ENCODE measurements at regions not wholly inside any gene's neighbourhood (a gene's known extent, or its start where the extent isn't known, plus 50 kb on each side); places are given as distances from the start of the nearest gene placed in this dataset.

- TF ChIP-seq SIRT6 (IDR thresholded peaks at IDR 0.05; ENCODE audit: low read length) (no peak), SIX5 (IDR thresholded peaks at IDR 0.05; ENCODE audit: low read depth, low read length) (no peak), TAF1 (IDR thresholded peaks at IDR 0.05; ENCODE audit: low read depth, low read length) (no peak), SUZ12 (IDR thresholded peaks at IDR 0.05; ENCODE audit: low read length) (0 out of 2 replicates have a peak, but pooled peaks have one; percentile 22), E2F6 (IDR thresholded peaks at IDR 0.05) (no peak), CHD1 (IDR thresholded peaks at IDR 0.05; ENCODE audit: low read depth, low read length) (no peak), EGR1 (IDR thresholded peaks at IDR 0.05; ENCODE audit: borderline replicate concordance, low read depth, low read length) (no peak), TAF7 (optimal IDR thresholded peaks at IDR 0.05; ENCODE audit: borderline replicate concordance, low read depth, low read length) (no peak)
- Histone ChIP-seq H4K20me1 (replicated peaks in 1 of 2; ENCODE audit: control insufficient read depth in 1 of 2, insufficient read depth in 2 of 2, low read length in 2 of 2) (peaks cover 0 to 5% of the 10 kb centered on the region in 2 experiments), H2BK5ac (ENCODE audit: low read depth, low read length) (peak overlapping the region; percentile 18; the same call in 1 of the 2 replicates), H2BK12ac (ENCODE audit: low read depth, low read length) (0 out of 2 replicates have a peak overlapping the region, but pooled peaks have one; percentile 6), H3K9me3 (ENCODE audit: insufficient read depth in 2 of 2, low read depth in 1 of 2, low read length in 1 of 2) (peaks cover 6 to 18% of the 10 kb centered on the region in 2 experiments; a peak in 2 of 4 replicates), H3K18ac (ENCODE audit: extremely low read depth, low read length) (no peak overlapping the region), H3K56ac (replicated peaks; ENCODE audit: insufficient read length, low read depth, low read length) (no peak overlapping the region), H2AFZ (ENCODE audit: low read length) (no peak overlapping the region), H3K4me1 (replicated peaks in 1 of 4; ENCODE audit: control insufficient read depth in 3 of 4, insufficient read depth in 4 of 4, low read length in 3 of 4) (no peaks in the 10 kb centered on the region; a peak in 1 of 7 replicates), H4K5ac (ENCODE audit: insufficient read length, low read depth, low read length) (no peak overlapping the region), H3K79me2 (ENCODE audit: control insufficient read depth in 1 of 2, insufficient read depth in 2 of 2, low read length in 2 of 2) (no peaks in the 10 kb centered on the region), H3K9ac (replicated peaks in 1 of 4; ENCODE audit: extremely low read depth in 1 of 4, low read depth in 3 of 4, low read length in 3 of 4) (no peak overlapping the region), H4K8ac (ENCODE audit: extremely low read depth, insufficient read depth, low read length) (no peak overlapping the region; the same call in 1 of the 2 replicates), H3K27me3 (replicated peaks in 1 of 4; ENCODE audit: control insufficient read depth in 3 of 4, extremely low read depth in 1 of 4, insufficient read depth in 3 of 4, low read length in 3 of 4) (no peaks in the 10 kb centered on the region), H2AK5ac (ENCODE audit: low read depth, low read length) (no peak overlapping the region), H3K4me3 (ENCODE audit: extremely low read depth in 1 of 4, insufficient read depth in 2 of 4, low read depth in 3 of 4, low read length in 4 of 4) (no peak overlapping the region), H3K14ac (ENCODE audit: insufficient read length) (no peak overlapping the region), H4K91ac (replicated peaks; ENCODE audit: insufficient read length, low read length) (peak overlapping the region; percentile 59), H3K36me3 (ENCODE audit: control insufficient read depth in 2 of 4, insufficient read depth in 4 of 4, low read length in 3 of 4) (no peaks in the 10 kb centered on the region; a peak in 1 of 8 replicates), H3K23me2 (ENCODE audit: low read depth, low read length) (no peaks in the 10 kb centered on the region), H2BK15ac (ENCODE audit: low read length) (peak overlapping the region; percentile 89; the same call in 1 of the 2 replicates), H2BK20ac (ENCODE audit: low read length) (no peak overlapping the region), H3K4ac (replicated peaks; ENCODE audit: insufficient read length, low read depth, low read length) (peak overlapping the region; percentile 72), H3K23ac (ENCODE audit: insufficient read length) (no peak overlapping the region), H3K79me1 (ENCODE audit: low read depth, low read length) (peaks cover 3% of the 10 kb centered on the region; the same call in 1 of the 2 replicates), H3K27ac (ENCODE audit: low read depth, low read length) (no peak overlapping the region), H3K4me2 (ENCODE audit: insufficient read depth in 1 of 2, low read depth in 2 of 2, low read length in 2 of 2) (no peak overlapping the region), H2BK120ac (replicated peaks; ENCODE audit: low read depth, low read length) (no peak overlapping the region)
- FAIRE-seq: no peak
- no peak for DNase-seq (ENCODE audit: low read depth in 1 of 2, low spot score in 2 of 2)
- ChIA-PET POLR2A (ENCODE audit: partially characterized antibody) (no interaction called here), CTCF (ENCODE audit: partially characterized antibody) (interaction anchor here (1.4 kb wide), 1 partner anchor 17 kb away, joined by 3 read pairs; no protein-coding TSS in a partner anchor)
- 91% methylated on average over 14 of the region's 14 CpGs; no CpG with 5 or more reads in 1 of the 2 experiments for whole genome bisulfite sequencing, 2 experiments (ENCODE audit: extremely low coverage in 1 of 2, insufficient coverage in 1 of 2, insufficient read length in 1 of 2, insufficient replicate concordance in 2 of 2, low coverage in 1 of 2, low lambda C conversion rate in 2 of 2, missing lambda C conversion rate in 1 of 2)
These were observed 77.6 kb upstream of the ZNF469 start for GRCh38 chr16:88305176-88305575.

All from H1 (cell line).